22Rv1 (cell line): ENCODE measurements at regions not wholly inside any gene's neighbourhood (a gene's known extent, or its start where the extent isn't known, plus 50 kb on each side); places are given as distances from the start of the nearest gene placed in this dataset.

Experiments
- CTCF ChIP-seq: fragments of 450-650 bp; IDR thresholded peaks from 2 replicates; pipeline ENCODE4 v1.5.1; 2017; ENCODE audit warnings: mild to moderate bottlenecking
- ZFX ChIP-seq: fragments of 450-650 bp; IDR thresholded peaks from 2 replicates; pipeline ENCODE4 v1.6.1; 2017; ENCODE audit warnings: antibody characterized with exemption, borderline replicate concordance

GRCh38 chr5:152676196-152676595 lies 271.1 kb upstream of the NMUR2 start:
- TF ChIP-seq CTCF = no peak
- no peak for TF ChIP-seq ZFX
